Ovary (tissue), 3 donors: ENCODE measurements at regions not wholly inside any gene's neighbourhood (a gene's known extent, or its start where the extent isn't known, plus 50 kb on each side); places are given as distances from the start of the nearest gene placed in this dataset.

ENCODE experiments used
- EP300 ChIP-seq: sonication (generic); formaldehyde crosslinking; IDR thresholded peaks from one replicate; pipeline ENCODE4 v1.6.1; 2017; ENCODE audit warnings: antibody characterized with exemption
- POLR2A ChIP-seq: fragments of 450-650 bp; IDR thresholded peaks from one replicate; pipeline ENCODE4 v1.6.1; 2017; ENCODE audit warnings: antibody characterized with exemption, mild to moderate bottlenecking, moderate library complexity
- TF ChIP-seq, protein P1 (sequence below), 3 donors: fragments of 450-650 bp in 2 of 3; fragments of 200-600 bp in 1 of 3; IDR thresholded peaks; one replicate each; pipeline versions ENCODE4 v1.5.1 to v1.8.0; 2016 to 2022; ENCODE audit warnings: antibody characterized with exemption in 3 of 3, mild to moderate bottlenecking in 1 of 3
- donor health status: DM: no; HTN: no; CAD: no.

DNA sequence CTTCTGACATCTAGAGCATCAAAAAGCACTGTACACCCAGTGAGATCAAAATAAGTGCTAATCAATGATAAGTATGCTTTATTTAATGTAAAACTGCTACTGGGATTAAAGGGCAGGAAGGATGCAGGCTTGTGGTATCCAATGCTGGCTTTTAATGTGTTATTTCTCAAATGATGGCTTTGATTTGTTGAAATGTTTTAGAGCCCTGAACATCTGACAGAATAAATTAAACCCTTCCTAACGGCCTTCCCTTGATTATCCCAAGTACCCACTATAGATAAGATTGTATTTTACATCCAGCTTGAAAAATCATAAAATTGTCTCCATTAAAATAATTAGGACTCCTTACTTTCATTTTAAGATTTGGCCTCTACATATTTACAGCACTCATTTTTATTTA is 382.9 kb downstream of the HNRNPD start:
- TF ChIP-seq, protein P1, sequence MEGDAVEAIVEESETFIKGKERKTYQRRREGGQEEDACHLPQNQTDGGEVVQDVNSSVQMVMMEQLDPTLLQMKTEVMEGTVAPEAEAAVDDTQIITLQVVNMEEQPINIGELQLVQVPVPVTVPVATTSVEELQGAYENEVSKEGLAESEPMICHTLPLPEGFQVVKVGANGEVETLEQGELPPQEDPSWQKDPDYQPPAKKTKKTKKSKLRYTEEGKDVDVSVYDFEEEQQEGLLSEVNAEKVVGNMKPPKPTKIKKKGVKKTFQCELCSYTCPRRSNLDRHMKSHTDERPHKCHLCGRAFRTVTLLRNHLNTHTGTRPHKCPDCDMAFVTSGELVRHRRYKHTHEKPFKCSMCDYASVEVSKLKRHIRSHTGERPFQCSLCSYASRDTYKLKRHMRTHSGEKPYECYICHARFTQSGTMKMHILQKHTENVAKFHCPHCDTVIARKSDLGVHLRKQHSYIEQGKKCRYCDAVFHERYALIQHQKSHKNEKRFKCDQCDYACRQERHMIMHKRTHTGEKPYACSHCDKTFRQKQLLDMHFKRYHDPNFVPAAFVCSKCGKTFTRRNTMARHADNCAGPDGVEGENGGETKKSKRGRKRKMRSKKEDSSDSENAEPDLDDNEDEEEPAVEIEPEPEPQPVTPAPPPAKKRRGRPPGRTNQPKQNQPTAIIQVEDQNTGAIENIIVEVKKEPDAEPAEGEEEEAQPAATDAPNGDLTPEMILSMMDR (IDR thresholded peaks at IDR 0.05), result no peak
- TF ChIP-seq POLR2A (no peak), EP300 (no peak)
